ENCODE measurements at regions not wholly inside any gene's neighbourhood (a gene's known extent, or its start where the extent isn't known, plus 50 kb on each side); places are given as distances from the start of the nearest gene placed in this dataset.
"Not testable (repeated sequence)": the region's sequence is repeated elsewhere in the genome, so short reads cannot be mapped to it uniquely, and the experiment has no call there.

- no peak for TF ChIP-seq POLR2A (IDR thresholded peaks at IDR 0.05)
- no peak for TF ChIP-seq CTCF (IDR thresholded peaks at IDR 0.05)
- TF ChIP-seq POLR2AphosphoS5 (IDR thresholded peaks at IDR 0.05), result no peak
- H3K4me1 ChIP-seq, result no peaks in the 10 kb centered on the region
- H3K4me3 ChIP-seq, result no peak overlapping the region
- no peak overlapping the region for H3K27ac ChIP-seq
- H3K36me3 ChIP-seq, result no peaks in the 10 kb centered on the region
- no peaks in the 10 kb centered on the region for H3K27me3 ChIP-seq
- no peak for DNase-seq (ENCODE audit: low spot score in 2 of 2)
- intact Hi-C loops (cut with DNase I; ENCODE audit: low total_unique reads), result no loop called here
- no peaks in the 10 kb centered on the region for H3K9me3 ChIP-seq
Observed at GRCh38 chr2:75294362-75294761, 95.0 kb upstream of the TACR1 start.

- no peak for TF ChIP-seq POLR2AphosphoS5 (IDR thresholded peaks at IDR 0.05)
- no peak for TF ChIP-seq CTCF (IDR thresholded peaks at IDR 0.05)
- no peak for TF ChIP-seq POLR2A (IDR thresholded peaks at IDR 0.05)
- no peak for DNase-seq (ENCODE audit: low spot score in 2 of 2)
- H3K4me1 ChIP-seq, result no peaks in the 10 kb centered on the region
- no peaks in the 10 kb centered on the region for H3K27me3 ChIP-seq
- H3K4me3 ChIP-seq, result no peak overlapping the region
- H3K9me3 ChIP-seq, result no peaks in the 10 kb centered on the region
- no peaks in the 10 kb centered on the region for H3K36me3 ChIP-seq
- no peak overlapping the region for H3K27ac ChIP-seq
- intact Hi-C loops (cut with DNase I; ENCODE audit: low total_unique reads), result no loop called here
Observed at GRCh38 chr2:75292826-75293225, 93.5 kb upstream of the TACR1 start.

GRCh38 chr2:75290600-75291150 is 91.4 kb upstream of the TACR1 start:
- no peak for DNase-seq (ENCODE audit: low spot score in 2 of 2)
- TF ChIP-seq POLR2AphosphoS5 (IDR thresholded peaks at IDR 0.05) (no peak), CTCF (IDR thresholded peaks at IDR 0.05) (no peak)
- H3K4me3 ChIP-seq, result no peak overlapping the region
- H3K36me3 ChIP-seq, result no peaks in the 10 kb centered on the region
- no peaks in the 10 kb centered on the region for H3K27me3 ChIP-seq
- H3K27ac ChIP-seq, result no peak overlapping the region
- no peaks in the 10 kb centered on the region for H3K4me1 ChIP-seq
- intact Hi-C loops (cut with DNase I; ENCODE audit: low total_unique reads), result no loop called here
- no peaks in the 10 kb centered on the region for H3K9me3 ChIP-seq

- no peak for TF ChIP-seq POLR2AphosphoS5 (IDR thresholded peaks at IDR 0.05)
- TF ChIP-seq POLR2A (IDR thresholded peaks at IDR 0.05), result no peak
- no peak for TF ChIP-seq CTCF (IDR thresholded peaks at IDR 0.05)
- DNase-seq (ENCODE audit: low spot score in 2 of 2), result no peak
- Histone ChIP-seq H3K9me3 (no peaks in the 10 kb centered on the region), H3K27ac (no peak overlapping the region), H3K36me3 (no peaks in the 10 kb centered on the region), H3K4me3 (no peak overlapping the region), H3K27me3 (no peaks in the 10 kb centered on the region), H3K4me1 (no peaks in the 10 kb centered on the region)
- intact Hi-C loops (cut with DNase I; ENCODE audit: low total_unique reads), result no loop called here
Observed at GRCh38 chr2:75289771-75290170, 90.5 kb upstream of the TACR1 start.

GRCh38 chr2:75289178-75289577 is 89.9 kb upstream of the TACR1 start:
- H3K27me3 ChIP-seq; intact Hi-C loops (cut with DNase I; ENCODE audit: low total_unique reads); H3K27ac ChIP-seq; H3K9me3 ChIP-seq; H3K4me3 ChIP-seq; DNase-seq (ENCODE audit: low spot score in 2 of 2); H3K36me3 ChIP-seq; H3K4me1 ChIP-seq: not testable (repeated sequence)

- H3K4me1 ChIP-seq, result no peaks in the 10 kb centered on the region
- no peaks in the 10 kb centered on the region for H3K9me3 ChIP-seq
- H3K27ac ChIP-seq, result no peak overlapping the region
- intact Hi-C loops (cut with DNase I; ENCODE audit: low total_unique reads), result no loop called here
- no peak for TF ChIP-seq CTCF (IDR thresholded peaks at IDR 0.05)
- TF ChIP-seq POLR2AphosphoS5 (IDR thresholded peaks at IDR 0.05), result no peak
- TF ChIP-seq POLR2A (IDR thresholded peaks at IDR 0.05), result no peak
- no peaks in the 10 kb centered on the region for H3K27me3 ChIP-seq
- H3K36me3 ChIP-seq, result no peaks in the 10 kb centered on the region
- no peak overlapping the region for H3K4me3 ChIP-seq
- DNase-seq (ENCODE audit: low spot score in 2 of 2), result no peak
Observed at GRCh38 chr2:75288760-75289159, 89.4 kb upstream of the TACR1 start.

Measured in breast epithelium (tissue), 4 donors.